ENCODE measurements at regions not wholly inside any gene's neighbourhood (a gene's known extent, or its start where the extent isn't known, plus 50 kb on each side); places are given as distances from the start of the nearest gene placed in this dataset.

- no peaks in the 10 kb centered on the region for H3K79me2 ChIP-seq (ENCODE audit: control insufficient read depth, insufficient read depth, low read length)
- H3K4me2 ChIP-seq (ENCODE audit: insufficient read depth, low read length) = no peak overlapping the region
- intact Hi-C loops (cut with micrococcal nuclease) (no loop called here), in situ Hi-C loops (cut with MboI) (no loop called here)
- H3K27ac ChIP-seq (ENCODE audit: extremely low read depth, low read depth, low read length) = no peak overlapping the region
- no peak for TF ChIP-seq TCF3 (CRISPR knock-in tag; IDR thresholded peaks at IDR 0.05)
- no peak for TF ChIP-seq SRSF9 (IDR thresholded peaks at IDR 0.05; ENCODE audit: borderline replicate concordance, low read depth, low read length)
- TF ChIP-seq ZNF764 (CRISPR knock-in tag; IDR thresholded peaks at IDR 0.05; ENCODE audit: low read depth) = no peak
- TF ChIP-seq ZNF511 (CRISPR knock-in tag; IDR thresholded peaks at IDR 0.05) = no peak
- TF ChIP-seq CBX5 (IDR thresholded peaks at IDR 0.05; ENCODE audit: borderline replicate concordance, low read depth) = no peak
- no peak for TF ChIP-seq ERF (CRISPR knock-in tag; IDR thresholded peaks at IDR 0.05)
- TF ChIP-seq HDAC8 (tag; IDR thresholded peaks at IDR 0.05) = no peak
- TF ChIP-seq NKRF (IDR thresholded peaks at IDR 0.05; ENCODE audit: borderline replicate concordance) = no peak
- no peak for TF ChIP-seq SIRT6 (IDR thresholded peaks at IDR 0.05; ENCODE audit: low read depth, low read length)
- no peak for TF ChIP-seq NR3C1 (CRISPR knock-in tag; IDR thresholded peaks at IDR 0.05)
- TF ChIP-seq CHD1 (IDR thresholded peaks at IDR 0.05; ENCODE audit: low read length) = no peak
- TF ChIP-seq PYGO2 (tag; IDR thresholded peaks at IDR 0.05) = no peak
- TF ChIP-seq KLF10 (CRISPR knock-in tag; IDR thresholded peaks at IDR 0.05) = no peak
- TF ChIP-seq RERE (CRISPR knock-in tag; IDR thresholded peaks at IDR 0.05; ENCODE audit: borderline replicate concordance) = no peak
- TF ChIP-seq ZNF785 (CRISPR knock-in tag; IDR thresholded peaks at IDR 0.05) = no peak
- no peak for TF ChIP-seq SAFB (IDR thresholded peaks at IDR 0.05; ENCODE audit: borderline replicate concordance, low read depth, low read length)
- DNase-seq (ENCODE audit: extremely low read depth in 1 of 4, low spot score in 3 of 4) (no peak), ATAC-seq (no peak), FAIRE-seq (no peak)
- CTCF ChIA-PET (ENCODE audit: low intra/inter-chr PET ratio) = no interaction called here
- POLR2A ChIA-PET = no interaction called here
- 0% methylated on average over 2 of the region's 2 CpGs for WGBS (ENCODE audit: insufficient coverage, low coverage, missing lambda C conversion rate)
- H3K4me3 ChIP-seq = no peak overlapping the region
- no peak overlapping the region for H2AFZ ChIP-seq (ENCODE audit: low read depth, low read length)
- H3K9me3 ChIP-seq (replicated peaks; ENCODE audit: control insufficient read depth, insufficient read depth, low read depth, low read length) = no peaks in the 10 kb centered on the region
- no peaks in the 10 kb centered on the region for H3K4me1 ChIP-seq (replicated peaks in 1 of 2; ENCODE audit: control insufficient read depth in 2 of 2, insufficient read depth in 2 of 2, low read length in 2 of 2)
- H3K9ac ChIP-seq (ENCODE audit: insufficient read depth in 1 of 2, low read depth in 2 of 2, low read length in 2 of 2) = no peak overlapping the region
- no peaks in the 10 kb centered on the region for H4K20me1 ChIP-seq (replicated peaks; ENCODE audit: control insufficient read depth, insufficient read depth, low read length)
- no peaks in the 10 kb centered on the region for H3K36me3 ChIP-seq (ENCODE audit: control insufficient read depth, insufficient read depth, low read length)
- no peaks in the 10 kb centered on the region for H3K9me1 ChIP-seq (ENCODE audit: control insufficient read depth, insufficient read depth, low read length)
- no TSS peak for BruUV-seq (replicated peaks)
- H3K27me3 ChIP-seq (ENCODE audit: control insufficient read depth in 2 of 2, insufficient read depth in 2 of 2, low read length in 2 of 2) = no peaks in the 10 kb centered on the region
These were observed 1061.8 kb upstream of the GRIA3 start for GRCh38 chrX:122122274-122122673.

Measured in K562 (cell line).